GM06990 (cell line): ENCODE measurements at regions not wholly inside any gene's neighbourhood (a gene's known extent, or its start where the extent isn't known, plus 50 kb on each side); places are given as distances from the start of the nearest gene placed in this dataset.

Source experiments
- DNase-seq: peaks from one replicate; pipeline ENCODE4 v3.0.0-alpha.2; 2011; ENCODE audit not compliant: insufficient read length; ENCODE audit errors: extremely low read depth
- H3K27me3 ChIP-seq: replicated peaks from 2 replicates; pipeline ENCODE4 v1.6.0; 2011; ENCODE audit warnings: low read length; ENCODE audit not compliant: control insufficient read depth, insufficient read depth
- H3K36me3 ChIP-seq: 2 replicates; pipeline ENCODE4 v1.5.1; 2011; ENCODE audit warnings: low read length; ENCODE audit not compliant: control insufficient read depth, insufficient read depth
- H3K4me3 ChIP-seq: replicated peaks from 2 replicates; pipeline ENCODE4 v1.5.1; 2011; ENCODE audit warnings: low read depth, mild to moderate bottlenecking, control low read depth, low read length
- TF ChIP-seq, protein P1 (sequence below): IDR thresholded peaks from 2 replicates; pipeline ENCODE4 v1.5.1; 2011; ENCODE audit warnings: low read length, control low read depth, mild to moderate bottlenecking, inconsistent platforms; ENCODE audit not compliant: insufficient read depth, poor library complexity, severe bottlenecking

DNA sequence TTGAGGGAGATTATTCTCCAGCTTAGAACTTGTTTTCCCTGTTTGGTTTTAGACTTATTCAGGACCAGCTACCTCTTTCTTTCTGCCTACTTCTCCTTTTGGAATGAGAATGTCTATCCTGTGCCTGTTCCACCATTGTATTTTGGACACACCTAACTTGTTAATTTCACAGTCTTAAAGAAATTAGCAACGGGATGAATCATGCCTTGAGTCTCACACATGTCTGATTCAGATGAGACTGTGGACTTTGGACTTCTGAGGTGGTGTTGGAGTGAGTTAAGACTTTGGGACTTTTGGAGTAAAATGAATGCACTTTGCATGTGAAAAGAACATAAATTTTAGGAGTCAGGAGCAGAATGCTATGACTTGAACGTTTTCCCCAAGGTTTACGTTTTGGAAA lies 581.4 kb downstream of the CDH11 start:
- TF ChIP-seq, protein P1, sequence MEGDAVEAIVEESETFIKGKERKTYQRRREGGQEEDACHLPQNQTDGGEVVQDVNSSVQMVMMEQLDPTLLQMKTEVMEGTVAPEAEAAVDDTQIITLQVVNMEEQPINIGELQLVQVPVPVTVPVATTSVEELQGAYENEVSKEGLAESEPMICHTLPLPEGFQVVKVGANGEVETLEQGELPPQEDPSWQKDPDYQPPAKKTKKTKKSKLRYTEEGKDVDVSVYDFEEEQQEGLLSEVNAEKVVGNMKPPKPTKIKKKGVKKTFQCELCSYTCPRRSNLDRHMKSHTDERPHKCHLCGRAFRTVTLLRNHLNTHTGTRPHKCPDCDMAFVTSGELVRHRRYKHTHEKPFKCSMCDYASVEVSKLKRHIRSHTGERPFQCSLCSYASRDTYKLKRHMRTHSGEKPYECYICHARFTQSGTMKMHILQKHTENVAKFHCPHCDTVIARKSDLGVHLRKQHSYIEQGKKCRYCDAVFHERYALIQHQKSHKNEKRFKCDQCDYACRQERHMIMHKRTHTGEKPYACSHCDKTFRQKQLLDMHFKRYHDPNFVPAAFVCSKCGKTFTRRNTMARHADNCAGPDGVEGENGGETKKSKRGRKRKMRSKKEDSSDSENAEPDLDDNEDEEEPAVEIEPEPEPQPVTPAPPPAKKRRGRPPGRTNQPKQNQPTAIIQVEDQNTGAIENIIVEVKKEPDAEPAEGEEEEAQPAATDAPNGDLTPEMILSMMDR = no peak
- Histone ChIP-seq H3K36me3 (no peaks in the 10 kb centered on the region), H3K27me3 (no peaks in the 10 kb centered on the region), H3K4me3 (no peak overlapping the region)
- DNase-seq = no peak

- Histone ChIP-seq H3K36me3 (no peaks in the 10 kb centered on the region), H3K4me3 (no peak overlapping the region), H3K27me3 (no peaks in the 10 kb centered on the region)
- TF ChIP-seq, protein P1 = no peak
- no peak for DNase-seq
These were observed 582.0 kb downstream of the CDH11 start for GRCh38 chr16:64539811-64540371.

DNA sequence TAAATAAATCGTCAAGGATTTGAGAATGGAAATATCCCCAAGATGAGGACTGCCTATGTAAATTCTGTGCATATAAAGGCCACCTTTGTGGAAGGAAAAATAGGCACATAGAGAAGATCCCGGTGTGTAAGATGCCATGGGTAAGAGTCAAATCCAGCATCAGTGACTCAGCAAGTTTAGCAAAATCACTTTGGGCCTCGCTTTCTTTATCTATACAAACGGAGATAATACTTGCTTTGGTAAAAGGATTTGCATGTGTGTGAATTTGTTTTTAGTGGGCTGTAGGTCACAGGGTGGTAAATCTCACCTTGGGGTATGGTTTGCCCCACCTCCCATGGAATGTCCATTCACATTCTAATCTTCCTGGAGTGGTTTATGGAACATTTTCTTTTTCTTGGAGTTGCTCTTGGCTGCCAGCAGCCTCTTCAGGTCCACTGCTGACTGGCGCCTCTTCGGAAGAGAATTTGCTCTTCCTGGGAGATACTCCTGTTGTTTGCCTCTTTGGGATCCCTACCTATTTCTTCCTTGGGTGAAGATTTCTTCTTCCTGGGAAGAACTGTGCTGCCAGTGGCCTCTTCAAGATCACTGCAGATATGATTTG lies 587.6 kb downstream of the CDH11 start:
- DNase-seq = no peak
- Histone ChIP-seq H3K36me3 (no peaks in the 10 kb centered on the region), H3K4me3 (no peak overlapping the region), H3K27me3 (no peaks in the 10 kb centered on the region)
- TF ChIP-seq, protein P1 = no peak

- Histone ChIP-seq H3K36me3 (no peaks in the 10 kb centered on the region), H3K4me3 (no peak overlapping the region), H3K27me3 (no peaks in the 10 kb centered on the region)
- TF ChIP-seq, protein P1 = no peak
- no peak for DNase-seq
These were observed 589.2 kb downstream of the CDH11 start for GRCh38 chr16:64532691-64533090.

DNA sequence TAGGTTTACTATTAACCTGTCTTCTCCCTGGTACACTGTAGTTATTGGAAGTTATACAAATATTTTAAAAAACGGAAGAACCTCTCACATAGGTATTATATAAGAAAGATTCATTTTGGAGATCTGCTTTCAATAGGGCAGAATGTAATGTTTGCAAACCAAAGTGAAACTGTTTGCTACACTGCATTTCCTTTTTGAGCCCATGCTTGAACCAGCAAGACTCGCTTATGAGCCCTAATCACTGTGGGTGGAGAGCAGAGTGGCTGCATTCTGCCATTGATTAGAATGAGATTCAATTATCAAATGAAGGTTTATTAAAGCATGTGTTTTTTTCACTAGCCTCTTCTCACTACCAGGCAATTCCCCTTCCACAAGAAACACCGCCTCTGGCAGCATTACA lies 589.7 kb downstream of the CDH11 start:
- H3K36me3 ChIP-seq = no peaks in the 10 kb centered on the region
- DNase-seq = no peak
- TF ChIP-seq, protein P1 = no peak
- H3K27me3 ChIP-seq = no peaks in the 10 kb centered on the region
- H3K4me3 ChIP-seq = no peak overlapping the region
